RWPE2 (cell line): ENCODE measurements at regions not wholly inside any gene's neighbourhood (a gene's known extent, or its start where the extent isn't known, plus 50 kb on each side); places are given as distances from the start of the nearest gene placed in this dataset.

Experiments
- ATAC-seq: fragments of 200-7000 bp; cut with Tn5 transposase; 3 replicates; pipeline ENCODE4 v1.9.1; 2021; ENCODE audit warnings: low read depth
- DNase-seq: peaks from one replicate; pipeline ENCODE4 v3.0.0-alpha.2; 2020; ENCODE audit warnings: low spot score
- H3K27ac ChIP-seq: fragments of 450-650 bp; 2 replicates; pipeline ENCODE4 v1.5.1; 2017; ENCODE audit warnings: mild to moderate bottlenecking; ENCODE audit not compliant: poor library complexity, severe bottlenecking
- H3K27me3 ChIP-seq: fragments of 250-450 bp; sonication (Bioruptor Pico); 2 replicates; pipeline ENCODE4 v1.5.1; 2021; ENCODE audit warnings: mild to moderate bottlenecking, moderate library complexity; ENCODE audit not compliant: insufficient read depth, poor library complexity, severe bottlenecking
- H3K36me3 ChIP-seq: fragments of 250-450 bp; sonication (Bioruptor Pico); 2 replicates; pipeline ENCODE4 v1.5.1; 2020; ENCODE audit warnings: low read depth, mild to moderate bottlenecking, moderate library complexity
- H3K4me1 ChIP-seq: fragments of 250-450 bp; sonication (Bioruptor Pico); 2 replicates; pipeline ENCODE4 v1.5.1; 2021; ENCODE audit warnings: mild to moderate bottlenecking, moderate library complexity; ENCODE audit not compliant: insufficient read depth, poor library complexity, severe bottlenecking
- H3K4me3 ChIP-seq: fragments of 250-450 bp; sonication (Bioruptor Pico); 2 replicates; pipeline ENCODE4 v1.5.1; 2021; ENCODE audit warnings: mild to moderate bottlenecking, moderate library complexity; ENCODE audit not compliant: severe bottlenecking
- H3K9me3 ChIP-seq: fragments of 250-450 bp; sonication (Bioruptor Pico); 2 replicates; pipeline ENCODE4 v1.5.1; 2021; ENCODE audit warnings: mild to moderate bottlenecking, moderate library complexity; ENCODE audit not compliant: severe bottlenecking
- TF ChIP-seq, protein P1 (sequence below): fragments of 450-650 bp; IDR thresholded peaks from one replicate; pipeline ENCODE4 v1.5.1; 2017; ENCODE audit warnings: mild to moderate bottlenecking, moderate library complexity; ENCODE audit not compliant: poor library complexity, severe bottlenecking

DNA sequence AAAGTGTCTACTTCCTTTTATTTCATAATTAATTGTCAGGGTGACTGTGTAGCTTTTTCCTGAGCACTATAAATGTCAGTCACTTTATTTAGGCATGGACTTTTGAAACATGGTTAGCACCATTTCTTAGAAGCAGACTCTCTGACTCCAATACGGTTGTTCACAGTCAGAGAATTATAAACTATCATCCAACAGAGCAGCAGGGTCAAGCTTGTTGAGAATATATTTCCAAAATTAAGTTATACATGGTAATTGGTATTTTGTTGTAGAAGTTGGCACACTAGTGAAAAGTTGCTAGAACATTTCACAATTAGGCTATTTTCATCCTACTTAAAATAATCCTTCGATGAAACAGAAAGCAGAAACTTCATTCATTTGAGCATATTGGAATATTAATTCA is 1155.5 kb upstream of the IGFBP7 start:
- Histone ChIP-seq H3K9me3 (no peaks in the 10 kb centered on the region), H3K27me3 (no peaks in the 10 kb centered on the region), H3K4me1 (no peaks in the 10 kb centered on the region), H3K36me3 (no peaks in the 10 kb centered on the region), H3K4me3 (no peak overlapping the region), H3K27ac (no peak overlapping the region)
- ATAC-seq (no peak), DNase-seq (no peak)
- TF ChIP-seq, protein P1, sequence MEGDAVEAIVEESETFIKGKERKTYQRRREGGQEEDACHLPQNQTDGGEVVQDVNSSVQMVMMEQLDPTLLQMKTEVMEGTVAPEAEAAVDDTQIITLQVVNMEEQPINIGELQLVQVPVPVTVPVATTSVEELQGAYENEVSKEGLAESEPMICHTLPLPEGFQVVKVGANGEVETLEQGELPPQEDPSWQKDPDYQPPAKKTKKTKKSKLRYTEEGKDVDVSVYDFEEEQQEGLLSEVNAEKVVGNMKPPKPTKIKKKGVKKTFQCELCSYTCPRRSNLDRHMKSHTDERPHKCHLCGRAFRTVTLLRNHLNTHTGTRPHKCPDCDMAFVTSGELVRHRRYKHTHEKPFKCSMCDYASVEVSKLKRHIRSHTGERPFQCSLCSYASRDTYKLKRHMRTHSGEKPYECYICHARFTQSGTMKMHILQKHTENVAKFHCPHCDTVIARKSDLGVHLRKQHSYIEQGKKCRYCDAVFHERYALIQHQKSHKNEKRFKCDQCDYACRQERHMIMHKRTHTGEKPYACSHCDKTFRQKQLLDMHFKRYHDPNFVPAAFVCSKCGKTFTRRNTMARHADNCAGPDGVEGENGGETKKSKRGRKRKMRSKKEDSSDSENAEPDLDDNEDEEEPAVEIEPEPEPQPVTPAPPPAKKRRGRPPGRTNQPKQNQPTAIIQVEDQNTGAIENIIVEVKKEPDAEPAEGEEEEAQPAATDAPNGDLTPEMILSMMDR: no peak

DNA sequence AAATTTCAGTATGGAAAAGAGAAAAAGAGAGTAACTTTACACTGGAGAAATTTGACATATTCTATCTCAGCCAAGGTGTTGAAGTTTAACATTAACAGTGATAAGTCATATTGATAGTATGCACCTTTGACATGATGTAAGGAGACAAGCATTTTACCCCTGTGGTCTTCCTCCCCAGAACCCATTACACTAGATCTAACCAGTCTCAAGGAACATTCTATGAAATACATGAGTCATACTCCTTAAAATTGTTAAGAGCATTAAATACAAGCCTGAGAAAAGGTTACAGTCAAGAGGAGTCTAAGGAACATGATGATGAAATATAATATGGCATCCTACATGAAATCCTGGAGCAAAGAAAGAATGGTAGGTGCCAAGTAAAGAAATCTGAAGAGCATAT is 1151.3 kb upstream of the IGFBP7 start:
- no peak for DNase-seq
- peak; percentile 17; the same call in 1 of the 3 replicates for ATAC-seq
- Histone ChIP-seq H3K27ac (no peak overlapping the region), H3K4me1 (no peaks in the 10 kb centered on the region), H3K9me3 (no peaks in the 10 kb centered on the region), H3K27me3 (no peaks in the 10 kb centered on the region), H3K4me3 (no peak overlapping the region), H3K36me3 (no peaks in the 10 kb centered on the region)
- TF ChIP-seq, protein P1: no peak

DNA sequence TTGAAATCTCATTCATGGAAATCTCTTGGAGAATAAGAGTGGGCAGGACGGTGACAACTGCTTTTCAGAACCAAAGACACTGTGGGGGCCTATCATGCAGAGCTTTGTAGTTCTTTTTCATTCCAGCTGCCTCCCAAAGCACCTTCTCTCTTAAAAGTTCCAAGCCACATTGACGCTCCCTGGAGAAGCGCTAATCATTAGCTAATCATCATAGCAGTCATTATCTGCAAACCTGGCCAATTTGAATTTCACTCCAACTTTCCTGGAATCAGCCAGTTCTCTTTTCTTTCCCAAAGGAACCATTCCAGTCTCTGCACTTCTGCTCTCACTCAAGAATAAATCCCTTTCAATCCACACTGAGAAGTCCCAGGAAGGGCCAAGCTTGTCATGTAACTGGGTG is 1144.1 kb upstream of the IGFBP7 start:
- no peak for DNase-seq
- H3K27ac ChIP-seq: no peak overlapping the region
- no peak overlapping the region for H3K4me3 ChIP-seq
- no peaks in the 10 kb centered on the region for H3K9me3 ChIP-seq
- H3K27me3 ChIP-seq: no peaks in the 10 kb centered on the region
- ATAC-seq: no peak
- no peaks in the 10 kb centered on the region for H3K4me1 ChIP-seq
- TF ChIP-seq, protein P1: no peak
- H3K36me3 ChIP-seq: no peaks in the 10 kb centered on the region

DNA sequence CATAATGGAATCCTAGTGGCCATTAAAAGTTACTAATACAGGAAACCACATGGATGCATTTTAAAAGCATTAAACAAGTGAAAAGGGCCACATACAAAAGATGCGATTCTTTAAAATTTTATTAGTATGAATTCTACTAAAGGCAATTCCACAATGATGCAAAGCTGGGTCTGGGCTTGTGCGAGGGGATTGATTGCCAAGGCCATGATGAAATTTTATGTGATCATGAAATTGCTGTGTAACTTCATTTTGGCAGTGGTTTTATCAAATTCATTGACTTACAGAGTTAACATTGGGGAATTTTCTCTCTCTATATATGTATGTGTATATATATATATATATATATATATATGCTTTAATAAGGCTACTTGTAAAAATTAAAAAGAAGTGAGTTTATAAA is 1142.5 kb upstream of the IGFBP7 start:
- no peaks in the 10 kb centered on the region for H3K27me3 ChIP-seq
- no peaks in the 10 kb centered on the region for H3K36me3 ChIP-seq
- no peak overlapping the region for H3K27ac ChIP-seq
- H3K9me3 ChIP-seq: no peaks in the 10 kb centered on the region
- no peak for DNase-seq
- H3K4me3 ChIP-seq: no peak overlapping the region
- no peaks in the 10 kb centered on the region for H3K4me1 ChIP-seq
- TF ChIP-seq, protein P1: no peak
- ATAC-seq: no peak

DNA sequence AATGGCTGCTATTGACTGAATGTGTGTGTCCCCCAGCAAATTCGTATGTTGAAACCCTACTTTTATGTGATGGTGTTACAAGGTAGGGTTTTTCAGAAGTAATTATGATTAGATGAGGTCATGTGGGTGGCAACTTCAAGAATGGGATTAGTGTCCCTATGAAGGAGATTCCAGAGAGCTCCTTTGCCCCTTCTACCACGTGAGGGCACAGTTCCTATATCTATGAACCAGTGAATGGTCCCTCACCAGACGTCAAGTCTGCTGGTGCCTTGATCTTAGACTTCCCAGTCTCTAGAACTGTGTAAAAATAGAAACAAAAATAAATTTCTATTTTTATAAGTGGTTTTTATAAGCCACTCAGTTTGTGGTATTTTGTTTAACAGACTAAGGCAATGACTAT is 1137.6 kb upstream of the IGFBP7 start:
- ATAC-seq (0 out of 3 replicates have a peak, but pooled peaks have one; percentile 49), DNase-seq (no peak)
- TF ChIP-seq, protein P1: peak; percentile 37
- no peaks in the 10 kb centered on the region for H3K4me1 ChIP-seq
- H3K9me3 ChIP-seq: no peaks in the 10 kb centered on the region
- H3K36me3 ChIP-seq: no peaks in the 10 kb centered on the region
- no peak overlapping the region for H3K4me3 ChIP-seq
- no peak overlapping the region for H3K27ac ChIP-seq
- no peaks in the 10 kb centered on the region for H3K27me3 ChIP-seq
